Stimulated activated CD4-positive, alpha-beta T cell treated with anti-CD3 and anti-CD28 coated beads, TNF-alpha, amount 100 ng/mL, for 4 hours (primary cell): ENCODE measurements at regions not wholly inside any gene's neighbourhood (a gene's known extent, or its start where the extent isn't known, plus 50 kb on each side); places are given as distances from the start of the nearest gene placed in this dataset.

Experiments used
- DNase-seq, 3 experiments: peaks; one replicate each; pipeline ENCODE4 v3.0.0-alpha.2; 2020; ENCODE audit warnings: low read depth in 3 of 3

DNA sequence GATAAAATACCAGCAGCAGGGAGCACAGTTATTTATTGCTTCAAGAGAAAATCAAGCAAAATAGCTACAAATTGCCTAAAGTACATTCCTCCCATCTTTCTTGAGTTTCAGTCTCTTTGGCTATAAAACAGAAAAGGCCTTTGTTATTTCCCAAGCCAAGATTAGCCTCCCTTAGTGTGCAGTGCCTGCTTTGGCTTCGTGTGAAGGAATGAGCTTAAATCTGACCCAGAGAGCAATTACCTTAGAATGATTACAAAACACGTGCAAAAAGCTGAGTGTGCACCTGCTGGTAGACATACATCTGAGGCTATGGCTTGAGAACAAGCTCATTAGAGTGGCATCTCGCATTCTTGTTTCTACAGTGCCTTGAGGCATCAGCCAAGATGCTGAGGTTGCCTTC, 250.8 kb downstream of the C4orf33 start:
- DNase-seq = no peak

DNA sequence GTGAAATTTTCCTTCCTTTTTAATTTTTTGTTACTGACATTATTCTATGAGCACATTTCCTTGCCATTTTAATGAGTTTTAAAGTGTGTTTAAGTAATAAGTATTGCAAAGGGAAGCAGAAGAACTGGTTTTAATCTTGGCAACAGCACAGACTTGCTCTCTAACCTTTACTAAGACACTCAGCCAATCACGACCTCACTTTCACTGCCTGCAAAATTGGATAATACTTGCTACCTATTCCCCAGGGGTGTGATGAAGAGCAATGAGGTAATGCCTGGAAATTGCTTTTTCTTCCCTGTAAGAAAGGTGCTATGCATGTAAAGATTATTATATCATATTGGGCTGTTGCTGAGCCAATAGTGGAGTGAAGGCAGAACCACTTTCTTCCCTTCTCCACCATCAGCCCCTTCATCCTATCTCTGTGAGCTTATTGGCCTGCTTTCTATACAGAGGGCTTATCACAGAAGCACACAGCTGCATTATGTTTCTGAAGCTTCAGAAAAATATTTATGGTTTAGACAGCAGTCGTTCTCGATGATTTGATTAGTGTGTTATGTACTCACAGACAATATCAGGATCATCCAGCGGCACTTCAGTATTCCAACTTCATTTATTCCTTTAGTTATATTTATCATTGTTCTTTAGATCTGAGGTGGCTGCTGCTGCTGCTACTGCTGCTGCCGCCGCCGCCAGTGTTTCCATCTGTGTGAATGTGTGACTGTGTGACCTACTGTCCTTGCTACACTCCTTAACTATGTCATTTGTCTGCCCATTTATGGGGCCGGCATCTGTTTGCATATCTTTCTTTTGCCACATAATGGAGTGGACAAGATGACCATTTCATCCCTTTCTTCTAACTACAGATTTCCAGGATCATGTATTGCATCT, 255.1 kb downstream of the C4orf33 start:
- no peak for DNase-seq

DNA sequence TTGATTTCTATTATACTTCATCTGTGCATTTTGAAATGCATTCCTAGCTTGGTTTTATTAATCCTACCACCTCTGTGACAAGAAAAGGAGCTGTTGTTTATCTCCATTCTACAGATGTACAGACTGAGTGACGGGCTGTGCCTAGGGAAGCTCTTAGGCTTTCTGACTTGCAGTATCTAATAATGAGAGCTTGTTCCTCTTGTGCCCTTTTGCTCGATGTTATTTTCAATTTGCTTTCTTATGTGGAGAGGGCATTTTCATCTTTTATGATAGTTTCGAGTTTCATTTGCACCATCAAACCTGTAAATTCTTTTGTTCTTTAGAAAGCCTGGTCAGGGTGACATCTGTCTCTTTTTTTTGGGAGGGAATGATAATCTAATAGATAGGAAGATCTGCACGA, 256.5 kb downstream of the C4orf33 start:
- no peak for DNase-seq

DNA sequence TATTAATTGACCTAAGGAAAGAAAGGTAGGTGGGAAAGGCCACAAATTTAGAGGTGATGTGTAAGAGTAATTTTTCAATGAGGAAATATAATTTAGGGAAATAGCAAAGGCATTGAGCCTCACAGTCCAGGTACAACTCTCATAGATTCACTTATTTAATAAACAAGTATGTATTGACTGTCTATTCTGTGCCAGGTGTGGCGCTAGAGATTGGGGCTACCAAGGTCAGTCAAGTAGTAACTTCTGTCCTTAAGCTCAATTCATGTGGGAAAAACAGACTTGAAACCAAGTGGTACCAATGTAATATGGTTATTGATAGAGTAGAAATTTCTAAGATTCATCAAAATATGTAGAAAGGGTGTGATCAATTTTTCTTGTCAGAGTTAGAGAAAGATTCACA, 257.5 kb downstream of the C4orf33 start:
- no peak for DNase-seq

DNA sequence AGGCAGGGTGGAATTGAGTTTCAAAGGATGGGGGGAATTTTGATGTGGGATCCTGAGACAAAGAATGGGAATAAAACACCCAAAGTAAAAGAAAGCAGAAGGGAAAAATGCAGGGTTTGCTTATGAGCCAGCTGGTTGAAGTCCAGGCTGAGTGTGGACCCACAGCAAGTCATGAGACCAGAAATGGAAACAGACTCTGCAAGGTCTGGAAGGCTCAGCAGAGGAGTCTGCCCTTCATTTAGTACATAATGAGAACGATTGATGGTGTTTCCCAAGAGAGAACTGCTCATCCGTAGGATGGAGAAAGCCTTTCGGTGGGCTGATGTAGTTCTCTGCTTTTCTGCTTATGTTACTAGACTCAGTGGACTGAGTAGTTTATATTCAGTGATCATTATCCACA, 259.1 kb downstream of the C4orf33 start:
- no peak for DNase-seq

DNA sequence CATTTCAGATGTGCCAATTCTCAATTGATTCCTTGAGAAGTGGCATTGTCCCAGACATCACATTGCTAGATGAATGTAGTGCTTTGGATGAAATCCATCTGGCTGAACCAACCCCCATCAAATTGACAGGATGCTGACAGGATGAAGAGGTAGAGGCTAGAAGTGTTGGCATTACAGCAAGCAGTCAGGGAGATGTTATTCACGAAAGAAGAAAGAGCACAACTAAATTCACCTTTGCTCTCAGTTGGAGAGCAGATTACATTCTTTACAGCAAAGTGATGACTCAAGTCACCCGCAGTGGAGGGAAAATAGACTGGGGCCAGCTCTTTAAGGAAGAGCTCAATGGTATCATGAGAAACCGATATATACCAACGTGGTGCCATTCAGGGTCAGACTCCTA, 259.6 kb downstream of the C4orf33 start:
- no peak for DNase-seq

DNA sequence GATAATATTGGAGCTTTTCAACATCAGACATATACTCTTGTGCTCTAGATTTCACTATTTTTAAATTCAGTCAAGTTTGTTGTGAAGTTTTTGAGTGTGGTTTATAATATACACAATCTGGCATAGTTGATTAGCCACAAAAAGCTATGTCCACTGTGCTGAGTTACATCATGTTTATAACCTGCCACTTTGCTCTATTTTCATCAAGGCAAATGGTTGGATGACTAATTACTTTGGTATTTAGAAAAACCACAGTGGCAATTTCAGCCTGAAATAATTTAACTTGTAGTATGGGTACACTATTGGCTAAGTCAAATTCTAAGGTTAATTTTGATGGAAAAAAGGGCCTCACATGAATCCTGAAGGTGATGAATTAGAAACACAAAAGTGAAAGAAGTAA, 262.6 kb downstream of the C4orf33 start:
- DNase-seq = no peak

DNA sequence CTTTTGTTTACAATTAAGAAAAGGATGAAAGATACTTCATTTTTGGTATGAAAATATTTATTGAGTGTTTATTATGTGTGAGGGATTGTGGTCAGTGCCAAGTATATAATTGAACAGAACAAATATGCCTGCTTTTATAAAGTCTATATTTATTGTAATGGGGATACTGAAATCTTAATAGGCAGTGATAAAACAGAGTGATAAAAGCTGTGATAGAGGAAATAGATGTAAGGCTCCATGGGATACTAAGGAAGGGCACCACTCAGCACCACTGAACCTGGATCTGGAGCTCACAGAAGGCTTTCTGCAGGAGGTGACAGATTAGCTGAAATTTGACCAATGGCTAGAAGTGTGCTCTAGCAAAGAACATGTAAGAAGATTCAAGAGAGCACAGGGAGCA, 263.5 kb downstream of the C4orf33 start:
- DNase-seq = no peak

DNA sequence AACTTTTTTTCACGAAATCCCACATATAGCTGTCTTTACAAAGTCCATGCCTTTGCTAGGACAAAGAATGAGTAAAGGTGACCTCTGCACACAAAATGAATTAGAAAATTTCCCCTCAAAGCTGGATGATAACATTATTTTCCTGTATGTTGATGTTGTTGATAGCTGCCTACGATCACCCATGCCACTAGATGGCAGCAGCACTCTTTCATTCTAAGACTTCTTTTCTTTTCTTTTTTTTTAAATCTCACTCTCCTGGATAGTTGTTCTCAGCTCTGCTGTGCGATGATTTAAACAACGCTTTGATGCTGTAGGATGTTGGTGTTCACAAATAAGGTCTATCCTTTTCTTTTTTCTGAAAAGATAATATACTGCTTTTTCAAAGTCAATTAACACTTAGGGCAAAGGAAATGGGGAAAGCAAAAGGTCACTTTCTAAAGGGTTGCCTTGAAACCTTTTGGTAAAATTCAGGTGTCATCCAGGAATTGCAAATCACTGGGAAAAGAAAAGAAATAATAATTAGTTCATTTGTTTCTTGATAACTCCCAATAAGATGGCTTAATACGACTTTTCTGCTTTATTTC, 266.8 kb downstream of the C4orf33 start:
- DNase-seq = peak in 1 of 3 experiments; percentile 1

DNA sequence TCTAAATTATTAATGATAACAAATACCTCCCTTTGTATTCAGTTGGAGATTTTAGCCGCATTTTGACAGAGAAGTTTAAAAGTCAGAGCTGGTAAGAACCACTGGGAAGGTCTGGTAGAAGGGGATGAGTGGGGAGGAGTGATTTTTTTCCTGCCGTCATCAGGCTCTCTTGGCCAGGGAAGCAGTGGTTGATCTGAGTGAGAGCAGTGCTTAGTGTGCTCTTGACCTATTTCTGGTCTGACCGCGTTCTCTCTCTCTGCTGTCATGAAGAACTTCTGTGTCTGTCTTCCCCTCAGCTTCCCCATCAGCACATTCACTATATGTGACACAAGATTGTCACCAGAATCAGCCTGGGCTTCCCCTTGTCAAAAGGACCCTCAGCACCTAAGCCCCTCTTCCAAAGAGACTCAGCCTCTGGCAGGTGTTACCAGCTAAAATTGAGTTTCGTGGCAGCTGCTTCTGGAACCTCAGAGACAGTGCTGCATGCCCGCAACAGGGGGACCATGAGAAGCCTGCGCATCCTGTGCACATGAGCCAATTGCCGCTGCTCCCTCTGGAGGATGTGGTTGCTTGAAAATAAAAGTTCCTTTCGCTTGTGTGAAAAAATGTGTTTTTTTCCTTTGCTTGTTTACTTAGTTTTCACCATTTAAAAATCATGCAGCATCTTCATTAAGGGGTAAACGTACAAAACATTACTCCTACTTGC, 268.9 kb downstream of the C4orf33 start:
- no peak for DNase-seq

DNA sequence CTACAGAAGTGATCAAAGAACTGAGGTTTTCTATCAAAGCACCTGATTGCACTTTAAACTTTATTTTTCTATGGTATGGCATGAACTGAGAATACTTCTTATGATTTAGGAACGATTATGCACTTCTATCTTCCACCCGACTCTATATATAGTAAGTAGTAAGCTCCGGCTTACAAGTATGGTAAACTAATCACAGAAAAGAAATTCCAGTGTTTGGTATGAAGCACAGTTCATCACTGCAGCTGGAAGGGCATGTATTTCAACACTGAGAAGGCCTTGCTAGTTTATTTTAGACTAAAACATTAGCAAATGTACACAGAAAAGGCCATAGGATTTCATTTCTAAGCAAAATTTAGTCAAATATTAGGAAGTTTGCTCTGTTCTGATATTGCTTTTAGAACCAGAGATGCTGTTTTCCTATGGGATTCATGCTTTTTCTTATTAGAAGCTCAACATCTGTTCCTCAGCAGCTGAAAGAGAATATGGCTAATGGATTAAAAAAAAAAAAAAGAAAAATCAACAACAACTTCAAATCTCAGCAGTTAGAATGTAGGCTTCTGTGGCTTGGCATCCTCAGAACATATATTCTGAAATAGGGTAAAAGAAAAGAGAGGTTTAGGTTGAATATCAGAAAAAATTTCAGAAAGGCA, 273.5 kb downstream of the C4orf33 start:
- no peak for DNase-seq

DNA sequence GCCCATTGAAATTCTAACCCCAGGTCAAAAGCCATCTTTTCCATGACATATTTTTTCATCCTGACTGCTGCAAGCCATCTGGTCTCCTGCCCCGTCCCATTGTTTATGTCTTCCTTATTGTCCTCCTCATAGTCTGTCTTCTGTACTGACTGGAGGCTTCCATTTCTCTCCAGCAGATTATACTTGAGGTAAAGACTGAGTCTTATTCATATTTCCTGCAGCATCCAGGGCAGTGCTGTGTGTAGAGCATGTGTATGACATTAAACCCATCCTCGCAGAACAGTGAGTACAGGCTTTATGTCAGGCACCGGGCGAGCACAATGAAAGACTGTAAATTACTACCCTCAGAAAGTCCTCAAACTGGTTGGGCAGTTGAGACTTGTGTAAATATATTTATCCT, 275.1 kb downstream of the C4orf33 start:
- no peak for DNase-seq

DNA sequence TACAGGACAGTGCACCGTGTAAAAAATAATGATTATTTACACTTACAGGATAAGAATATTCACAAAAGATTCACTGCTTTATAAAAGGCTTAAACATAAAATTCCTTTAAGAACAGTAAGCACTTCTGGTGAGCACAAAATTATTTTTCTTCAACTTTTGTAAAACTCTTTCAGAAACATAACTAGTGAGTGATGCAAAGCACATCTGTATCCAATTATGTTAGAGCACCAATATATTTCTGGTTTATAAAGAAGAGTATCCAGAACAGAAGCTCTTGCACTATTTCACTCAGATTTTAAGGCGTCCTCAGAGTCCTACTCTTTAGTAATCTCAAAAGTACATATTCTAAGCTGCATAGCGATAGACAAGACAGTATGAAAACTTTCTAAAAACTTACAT, 276.0 kb downstream of the C4orf33 start:
- no peak for DNase-seq

DNA sequence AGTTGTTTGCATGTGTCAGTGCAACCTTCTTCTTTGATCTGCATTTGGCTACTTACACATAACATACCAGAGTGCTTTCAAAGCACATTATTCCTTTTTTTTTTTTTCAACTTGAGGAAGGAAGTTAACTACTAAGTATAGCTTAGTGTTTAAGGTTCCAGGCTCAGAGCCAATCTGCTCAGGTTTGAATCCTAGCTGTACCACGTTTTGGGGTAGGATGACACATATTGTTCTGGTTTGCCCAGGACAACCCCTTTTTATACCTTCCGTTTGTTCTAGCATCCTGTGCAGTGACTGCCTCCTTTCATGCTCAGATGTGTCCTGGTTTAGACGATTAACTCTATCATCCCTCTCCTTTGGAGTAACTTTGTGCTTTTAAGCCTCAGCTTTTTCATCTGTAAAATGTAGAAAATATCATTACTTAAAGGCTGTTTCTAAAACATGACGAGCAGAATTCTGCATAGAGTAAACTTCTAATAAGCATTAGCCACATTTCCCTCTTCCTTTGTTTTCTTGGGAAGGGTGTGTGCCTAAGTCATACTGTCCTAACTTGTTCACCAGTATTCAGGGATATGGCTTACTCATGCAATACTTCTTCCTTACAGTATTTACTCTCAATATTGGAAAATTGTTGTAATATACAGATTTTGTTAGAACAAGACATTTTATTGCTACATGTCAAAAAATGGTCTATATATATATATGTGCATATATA, 281.3 kb downstream of the C4orf33 start:
- no peak for DNase-seq

DNA sequence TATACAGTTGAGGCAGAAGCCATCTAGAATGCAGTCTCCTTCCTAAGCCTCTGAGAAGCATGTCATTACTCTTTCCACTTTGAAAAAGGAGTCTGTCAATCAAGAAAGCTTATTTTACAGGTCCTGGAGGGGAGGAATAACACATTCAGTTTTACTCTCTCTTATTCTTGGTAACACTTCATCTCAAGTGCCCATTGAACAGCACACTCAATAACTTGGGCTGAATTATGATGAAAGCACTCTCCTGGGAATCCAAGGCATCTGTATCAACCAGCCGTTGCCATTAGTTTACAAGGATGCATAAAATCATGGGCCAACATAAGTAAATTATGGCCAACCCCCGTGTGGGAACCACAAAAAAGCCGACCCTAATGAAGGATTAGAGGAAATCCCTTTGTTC, 282.4 kb downstream of the C4orf33 start:
- DNase-seq = no peak

DNA sequence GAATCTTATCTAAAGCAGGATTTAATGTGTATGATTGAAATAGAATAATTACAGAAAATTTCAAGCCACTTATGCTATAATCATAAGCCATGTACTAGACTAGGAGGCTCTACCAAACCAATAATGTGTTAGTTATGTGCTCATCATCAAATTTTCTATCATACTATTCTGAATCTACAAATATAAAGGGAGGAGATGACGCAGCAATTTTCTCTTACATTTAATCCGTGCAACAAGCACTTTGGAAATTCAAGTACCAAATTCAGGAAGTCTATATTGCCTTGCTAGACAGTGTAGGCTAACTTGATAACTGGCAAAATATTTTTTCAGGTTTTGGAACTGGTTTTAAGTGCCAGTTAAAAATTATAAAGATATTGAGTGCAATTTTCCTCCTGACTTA, 283.5 kb downstream of the C4orf33 start:
- DNase-seq = no peak

DNA sequence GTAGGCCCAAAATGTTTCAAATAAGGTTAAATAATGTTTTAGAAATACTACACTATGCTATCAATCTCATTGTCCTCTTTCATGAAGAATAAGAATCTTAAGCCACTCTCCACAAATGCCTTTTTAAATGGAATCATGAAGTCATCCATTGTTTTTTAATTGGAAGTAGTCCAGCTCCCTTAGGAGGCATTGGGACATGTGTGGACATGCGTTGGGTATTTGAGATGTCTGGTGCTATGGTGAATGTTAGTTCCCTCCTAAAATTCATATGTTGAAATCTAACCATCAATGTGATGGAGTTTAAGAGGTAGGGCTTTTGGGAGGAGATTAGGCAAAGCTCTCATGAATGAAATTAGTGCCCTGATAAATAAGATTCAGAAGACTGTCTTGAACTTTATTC, 289.0 kb downstream of the C4orf33 start:
- no peak for DNase-seq

DNA sequence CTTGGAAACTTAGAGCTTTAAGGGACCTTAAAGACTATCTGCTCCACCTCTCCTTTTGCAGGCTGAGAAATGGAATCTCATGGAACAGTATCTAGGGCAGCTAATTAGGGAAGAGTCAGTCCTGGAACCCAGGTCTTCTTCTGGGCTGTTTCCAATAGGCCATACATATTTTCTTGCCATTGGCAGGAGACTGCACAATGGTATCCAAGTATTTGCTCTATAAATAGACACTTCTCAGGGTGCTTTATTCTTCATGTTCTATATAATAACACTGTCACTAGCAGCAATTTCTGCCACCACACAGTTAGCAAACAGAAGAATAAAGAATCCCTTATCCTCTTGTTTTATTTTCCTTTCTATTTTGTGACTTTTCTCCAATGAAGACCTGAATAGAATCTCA, 291.7 kb downstream of the C4orf33 start:
- DNase-seq = no peak

DNA sequence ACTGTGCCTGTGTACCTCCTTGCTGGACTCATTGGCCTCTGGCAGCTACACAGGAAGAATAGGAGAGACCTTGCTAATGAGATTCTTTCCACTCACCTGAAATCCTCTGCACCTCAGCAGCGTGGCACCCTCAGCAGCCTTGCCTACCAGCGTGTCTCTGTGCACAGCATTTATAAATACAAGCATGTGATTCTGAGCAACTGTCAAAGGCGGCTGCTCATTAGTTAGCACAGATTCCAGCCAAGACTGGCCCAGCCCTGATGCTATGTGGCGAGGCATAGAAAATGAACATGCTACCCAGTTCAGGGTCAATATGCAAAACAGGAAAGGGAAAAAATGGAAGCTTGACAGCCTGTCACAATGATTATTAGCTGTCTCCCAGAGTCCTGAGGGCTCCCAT, 298.0 kb downstream of the C4orf33 start:
- DNase-seq = no peak

DNA sequence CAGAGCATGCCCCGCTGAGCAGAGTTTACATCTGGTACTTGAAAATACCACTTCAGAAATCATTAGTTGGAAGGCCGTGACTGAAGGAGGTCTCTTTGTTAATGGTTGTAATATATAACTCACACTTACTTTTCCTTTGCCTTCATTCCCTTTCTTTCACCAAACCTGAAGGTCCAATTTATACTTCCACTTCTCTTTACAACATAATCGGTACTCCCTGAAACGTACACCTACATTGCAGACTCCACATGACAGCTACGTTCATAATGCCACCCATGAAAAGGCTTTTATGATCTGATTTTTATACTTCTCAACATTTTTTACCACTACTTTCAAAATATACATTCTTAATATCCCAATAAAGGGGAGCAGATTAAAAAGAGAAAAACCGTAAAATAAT, 298.7 kb downstream of the C4orf33 start:
- DNase-seq = no peak

DNA sequence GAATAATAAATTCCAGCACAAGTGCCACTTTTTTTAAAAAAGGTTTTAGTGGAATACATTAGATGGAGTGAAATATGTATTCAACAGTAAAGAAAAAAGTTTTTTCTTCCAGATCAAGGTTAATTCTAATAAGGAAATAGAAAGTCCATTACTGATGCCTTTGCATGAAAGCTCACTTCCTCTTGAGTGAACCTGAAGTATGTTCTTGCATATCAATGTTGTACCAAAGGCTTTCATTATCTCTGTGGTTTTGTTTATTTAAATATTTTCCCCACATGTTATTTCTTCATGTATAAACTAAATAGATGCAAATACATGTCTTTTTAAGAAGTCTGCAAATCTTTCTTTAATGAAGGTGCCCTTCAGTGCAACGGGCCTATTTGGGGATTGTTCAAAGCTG, 307.9 kb downstream of the C4orf33 start:
- no peak for DNase-seq

DNA sequence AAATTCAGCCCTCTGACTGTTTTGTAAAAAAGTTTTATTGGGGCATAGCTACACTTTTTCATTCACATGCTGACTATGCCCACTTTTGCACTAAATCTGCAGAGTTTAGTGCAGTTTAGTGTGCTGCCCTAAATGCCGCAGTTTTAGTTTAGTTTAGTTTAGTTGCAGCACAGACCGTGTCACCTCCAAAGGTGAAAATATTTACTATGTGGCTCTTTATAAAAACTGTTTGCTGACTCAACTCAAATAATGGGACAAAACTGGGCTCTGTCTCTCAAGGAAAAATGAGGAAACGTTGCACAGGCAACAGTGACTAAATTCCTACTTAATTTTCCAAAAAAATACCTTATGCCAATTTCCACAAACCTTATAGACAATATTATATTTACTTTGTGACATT, 314.2 kb downstream of the C4orf33 start:
- DNase-seq = no peak
